Ovary (tissue), 3 donors: ENCODE measurements at regions not wholly inside any gene's neighbourhood (a gene's known extent, or its start where the extent isn't known, plus 50 kb on each side); places are given as distances from the start of the nearest gene placed in this dataset.

ENCODE experiments used
- POLR2A ChIP-seq: fragments of 450-650 bp; IDR thresholded peaks from one replicate; pipeline ENCODE4 v1.6.1; 2017; ENCODE audit warnings: antibody characterized with exemption, mild to moderate bottlenecking, moderate library complexity
- TF ChIP-seq, protein P1 (sequence below), 3 donors: fragments of 450-650 bp in 2 of 3; fragments of 200-600 bp in 1 of 3; IDR thresholded peaks; one replicate each; pipeline versions ENCODE4 v1.5.1 to v1.8.0; 2016 to 2022; ENCODE audit warnings: antibody characterized with exemption in 3 of 3, mild to moderate bottlenecking in 1 of 3
- donor health status: DM: no; HTN: no; CAD: no.

DNA sequence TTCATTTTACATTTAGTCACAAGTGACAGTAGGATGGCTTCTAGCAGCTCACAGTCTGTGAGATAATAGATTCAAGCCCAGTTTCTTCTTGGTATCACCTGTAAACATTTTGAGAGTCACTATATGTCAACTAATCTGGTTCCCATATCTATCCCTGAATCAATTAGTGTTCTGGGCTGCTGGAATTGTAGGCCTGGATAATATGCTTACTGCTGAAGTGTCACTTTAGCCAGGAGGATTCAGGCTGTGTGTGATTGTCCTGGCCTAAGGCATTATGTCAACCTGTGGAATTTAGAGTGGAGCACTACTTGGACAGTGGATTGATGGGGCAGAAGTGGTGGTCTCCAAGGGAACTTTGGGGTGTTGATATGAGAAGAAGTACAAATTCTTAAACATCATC lies 1071.8 kb upstream of the CITED2 start:
- TF ChIP-seq, protein P1, sequence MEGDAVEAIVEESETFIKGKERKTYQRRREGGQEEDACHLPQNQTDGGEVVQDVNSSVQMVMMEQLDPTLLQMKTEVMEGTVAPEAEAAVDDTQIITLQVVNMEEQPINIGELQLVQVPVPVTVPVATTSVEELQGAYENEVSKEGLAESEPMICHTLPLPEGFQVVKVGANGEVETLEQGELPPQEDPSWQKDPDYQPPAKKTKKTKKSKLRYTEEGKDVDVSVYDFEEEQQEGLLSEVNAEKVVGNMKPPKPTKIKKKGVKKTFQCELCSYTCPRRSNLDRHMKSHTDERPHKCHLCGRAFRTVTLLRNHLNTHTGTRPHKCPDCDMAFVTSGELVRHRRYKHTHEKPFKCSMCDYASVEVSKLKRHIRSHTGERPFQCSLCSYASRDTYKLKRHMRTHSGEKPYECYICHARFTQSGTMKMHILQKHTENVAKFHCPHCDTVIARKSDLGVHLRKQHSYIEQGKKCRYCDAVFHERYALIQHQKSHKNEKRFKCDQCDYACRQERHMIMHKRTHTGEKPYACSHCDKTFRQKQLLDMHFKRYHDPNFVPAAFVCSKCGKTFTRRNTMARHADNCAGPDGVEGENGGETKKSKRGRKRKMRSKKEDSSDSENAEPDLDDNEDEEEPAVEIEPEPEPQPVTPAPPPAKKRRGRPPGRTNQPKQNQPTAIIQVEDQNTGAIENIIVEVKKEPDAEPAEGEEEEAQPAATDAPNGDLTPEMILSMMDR (IDR thresholded peaks at IDR 0.05), result no peak
- TF ChIP-seq POLR2A, result no peak
